ENCODE measurements at regions not wholly inside any gene's neighbourhood (a gene's known extent, or its start where the extent isn't known, plus 50 kb on each side); places are given as distances from the start of the nearest gene placed in this dataset.

DNA sequence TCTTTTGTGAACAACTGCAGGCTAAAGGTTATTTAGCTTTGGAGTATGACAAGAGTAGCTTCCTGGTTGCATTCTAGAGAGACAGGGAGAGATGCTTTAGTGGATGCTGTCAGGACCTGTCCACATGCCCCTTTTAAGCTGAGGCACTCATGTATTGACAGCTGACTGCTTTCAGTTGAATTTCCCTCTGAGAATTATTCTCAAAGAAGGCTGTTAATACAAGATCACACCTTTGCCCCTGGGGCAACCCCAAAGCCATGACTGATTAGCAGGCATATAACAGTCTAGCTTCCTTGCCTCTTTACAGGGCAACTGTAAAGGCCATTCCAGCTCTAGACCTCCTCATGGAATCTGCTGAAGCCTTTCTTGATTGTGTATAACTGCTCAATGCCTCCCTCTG lies 117.6 kb upstream of the ATP10B start:
- TF ChIP-seq GATA3 (IDR thresholded peaks at IDR 0.05; ENCODE audit: low read depth, low read length) (no peak), GATA2 (IDR thresholded peaks at IDR 0.05; ENCODE audit: low read depth, low read length) (no peak)

DNA sequence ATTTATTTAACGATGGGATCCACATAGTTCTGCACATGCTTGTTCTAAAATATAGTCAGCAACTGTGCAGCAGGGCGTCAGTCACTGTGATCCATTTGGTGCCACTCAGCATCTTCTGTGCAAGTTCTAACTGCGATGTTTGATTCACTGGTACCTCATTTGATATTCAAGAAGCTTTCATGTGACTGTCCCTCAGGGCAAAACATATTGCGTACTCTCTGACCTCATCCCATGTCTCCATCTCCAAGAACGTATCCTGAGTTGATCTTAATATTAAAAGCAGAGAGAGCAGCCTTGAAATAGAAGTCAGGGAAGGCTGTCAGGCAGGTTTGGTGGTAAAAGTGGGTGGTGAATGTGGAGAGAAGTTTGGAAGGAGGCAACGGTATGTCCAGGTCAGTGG lies 116.5 kb upstream of the ATP10B start:
- TF ChIP-seq GATA2 (IDR thresholded peaks at IDR 0.05; ENCODE audit: low read depth, low read length), result no peak
- no peak for TF ChIP-seq GATA3 (IDR thresholded peaks at IDR 0.05; ENCODE audit: low read depth, low read length)

DNA sequence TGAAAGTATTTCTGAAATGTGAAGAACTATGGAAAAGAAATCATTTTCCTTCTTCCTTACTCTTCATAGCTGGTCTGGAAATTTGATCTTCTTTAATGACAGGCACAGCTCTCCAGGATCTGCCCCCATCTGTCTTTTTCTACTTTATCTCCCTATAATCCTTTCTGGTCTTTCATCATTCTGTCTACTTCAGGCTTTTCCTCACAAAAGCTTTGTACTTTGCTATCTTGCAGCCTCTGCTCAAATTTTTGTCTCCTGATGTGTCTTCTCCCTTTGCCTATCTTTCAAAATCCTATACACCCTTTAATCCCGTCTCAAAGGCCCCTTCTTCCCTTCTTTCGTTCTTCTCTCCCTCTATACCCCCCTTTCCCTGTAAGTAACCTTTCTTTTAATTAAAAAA lies 114.9 kb upstream of the ATP10B start:
- TF ChIP-seq GATA2 (IDR thresholded peaks at IDR 0.05; ENCODE audit: low read depth, low read length) (no peak), GATA3 (IDR thresholded peaks at IDR 0.05; ENCODE audit: low read depth, low read length) (no peak)

- TF ChIP-seq GATA2 (IDR thresholded peaks at IDR 0.05; ENCODE audit: low read depth, low read length) (no peak), GATA3 (IDR thresholded peaks at IDR 0.05; ENCODE audit: low read depth, low read length) (no peak)
These were observed 109.8 kb upstream of the ATP10B start for GRCh38 chr5:160961761-160962160.

DNA sequence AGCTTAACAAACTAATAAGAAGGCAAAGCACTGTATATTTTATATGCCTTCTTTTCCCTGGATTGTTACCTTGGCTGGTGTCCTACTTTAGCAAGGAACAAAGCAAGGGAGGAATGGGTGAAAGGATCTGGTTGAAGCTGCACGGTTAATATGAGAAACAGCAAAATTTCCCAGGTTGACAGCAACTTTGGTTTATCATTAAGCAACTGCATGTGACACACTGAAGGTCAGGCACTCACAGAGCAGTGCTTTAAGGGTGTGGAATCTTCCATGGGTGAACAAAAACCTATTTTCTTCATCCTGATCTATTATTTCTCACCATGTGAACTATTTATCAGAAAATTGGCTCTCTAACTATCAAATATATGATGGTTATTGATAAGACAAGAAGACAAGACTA lies 109.0 kb upstream of the ATP10B start:
- TF ChIP-seq GATA3 (IDR thresholded peaks at IDR 0.05; ENCODE audit: low read depth, low read length) (no peak), GATA2 (IDR thresholded peaks at IDR 0.05; ENCODE audit: low read depth, low read length) (no peak)

- TF ChIP-seq GATA2 (IDR thresholded peaks at IDR 0.05; ENCODE audit: low read depth, low read length) (no peak), GATA3 (IDR thresholded peaks at IDR 0.05; ENCODE audit: low read depth, low read length) (no peak)
These were observed 108.6 kb upstream of the ATP10B start for GRCh38 chr5:160960592-160960991.

DNA sequence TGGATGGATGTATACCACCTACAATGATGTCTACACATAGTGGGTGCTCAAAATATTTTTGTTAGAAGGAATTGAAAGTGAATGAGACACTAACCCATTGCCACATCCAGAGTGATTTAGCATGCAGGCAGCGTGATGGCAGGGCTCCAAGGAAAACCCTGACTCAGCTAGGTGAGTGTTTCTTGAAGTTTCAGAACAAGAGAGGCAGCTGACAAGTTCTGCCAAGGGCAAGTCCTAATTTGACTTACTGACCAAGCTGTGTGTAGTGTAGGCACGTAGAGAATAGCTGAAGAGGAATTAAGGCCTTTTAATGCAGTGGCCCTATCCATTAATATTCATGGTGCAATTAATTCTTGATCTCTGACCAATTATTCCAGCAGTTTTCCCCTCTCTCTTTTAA lies 107.8 kb upstream of the ATP10B start:
- no peak for TF ChIP-seq GATA3 (IDR thresholded peaks at IDR 0.05; ENCODE audit: low read depth, low read length)
- TF ChIP-seq GATA2 (IDR thresholded peaks at IDR 0.05; ENCODE audit: low read depth, low read length), result no peak

GRCh38 chr5:160957312-160957861 lies 105.4 kb upstream of the ATP10B start:
- no peak for TF ChIP-seq GATA3 (IDR thresholded peaks at IDR 0.05; ENCODE audit: low read depth, low read length)
- TF ChIP-seq GATA2 (IDR thresholded peaks at IDR 0.05; ENCODE audit: low read depth, low read length), result no peak

GRCh38 chr5:160956051-160956450 lies 104.0 kb upstream of the ATP10B start:
- TF ChIP-seq GATA3 (IDR thresholded peaks at IDR 0.05; ENCODE audit: low read depth, low read length) (no peak), GATA2 (IDR thresholded peaks at IDR 0.05; ENCODE audit: low read depth, low read length) (no peak)

DNA sequence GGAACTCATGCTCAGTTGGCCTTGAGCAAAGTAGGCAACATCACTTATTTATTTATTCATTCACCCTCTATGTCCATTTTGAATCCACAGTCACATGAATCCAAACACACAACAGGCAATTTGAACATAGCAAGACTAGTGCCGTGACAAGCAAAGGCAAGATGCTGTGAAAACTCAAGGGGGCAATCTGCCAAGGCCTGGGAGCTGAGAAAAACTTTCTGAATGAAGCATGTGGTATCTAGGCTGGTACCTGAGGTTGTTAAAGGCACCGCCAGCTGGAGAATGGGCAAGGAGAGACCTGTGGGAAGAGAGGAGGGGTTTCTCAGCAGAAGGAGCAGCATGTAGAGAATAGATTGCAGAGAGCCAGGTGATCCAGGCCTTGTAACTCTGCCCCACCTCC lies 98.3 kb upstream of the ATP10B start:
- TF ChIP-seq GATA3 (IDR thresholded peaks at IDR 0.05; ENCODE audit: low read depth, low read length), result no peak
- TF ChIP-seq GATA2 (IDR thresholded peaks at IDR 0.05; ENCODE audit: low read depth, low read length), result no peak

DNA sequence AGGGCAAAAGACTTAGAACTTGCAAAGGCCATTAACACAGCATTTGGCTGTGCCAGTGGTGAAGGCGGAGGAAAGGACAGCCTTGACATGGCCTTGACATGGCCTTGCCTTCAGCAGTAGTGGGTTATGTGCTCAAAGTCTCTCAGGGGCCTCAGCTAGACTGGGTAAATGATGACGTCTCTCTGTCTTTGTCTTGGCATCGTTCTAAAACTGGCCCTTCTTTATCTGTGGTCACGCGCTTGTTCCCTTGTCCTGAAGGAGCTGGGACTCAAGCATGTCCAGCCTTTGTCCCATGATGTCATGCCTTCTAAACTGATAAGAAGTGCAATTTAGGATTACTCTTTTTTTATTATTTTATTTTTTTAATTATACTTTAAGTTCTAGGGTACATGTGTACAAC lies 88.7 kb upstream of the ATP10B start:
- TF ChIP-seq GATA3 (IDR thresholded peaks at IDR 0.05; ENCODE audit: low read depth, low read length) (no peak), GATA2 (IDR thresholded peaks at IDR 0.05; ENCODE audit: low read depth, low read length) (no peak)

GRCh38 chr5:160938532-160938931 lies 86.5 kb upstream of the ATP10B start:
- TF ChIP-seq GATA3 (IDR thresholded peaks at IDR 0.05; ENCODE audit: low read depth, low read length), result no peak
- no peak for TF ChIP-seq GATA2 (IDR thresholded peaks at IDR 0.05; ENCODE audit: low read depth, low read length)

GRCh38 chr5:160937570-160937969 lies 85.6 kb upstream of the ATP10B start:
- TF ChIP-seq GATA2 (IDR thresholded peaks at IDR 0.05; ENCODE audit: low read depth, low read length) (no peak), GATA3 (IDR thresholded peaks at IDR 0.05; ENCODE audit: low read depth, low read length) (no peak)

DNA sequence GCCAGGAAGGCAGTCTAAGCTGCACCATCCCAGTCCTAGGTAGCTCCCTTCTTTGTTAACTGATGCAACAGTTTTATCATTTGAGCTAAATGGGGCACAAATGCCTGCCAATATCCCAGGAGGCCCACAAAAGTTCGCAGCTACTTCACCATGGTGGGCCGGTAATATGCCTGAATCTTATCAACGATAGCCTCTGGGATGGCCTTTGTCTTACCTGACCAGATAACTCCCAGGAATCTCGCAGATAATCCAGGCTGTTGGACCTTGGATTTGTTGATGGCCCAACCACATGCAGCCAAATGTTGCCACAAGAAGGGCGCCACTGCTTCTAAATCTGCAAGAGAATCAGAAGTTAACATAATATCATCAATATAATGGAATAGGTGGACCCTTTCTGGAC lies 83.8 kb upstream of the ATP10B start:
- TF ChIP-seq GATA2 (IDR thresholded peaks at IDR 0.05; ENCODE audit: low read depth, low read length) (no peak), GATA3 (IDR thresholded peaks at IDR 0.05; ENCODE audit: low read depth, low read length) (no peak)

DNA sequence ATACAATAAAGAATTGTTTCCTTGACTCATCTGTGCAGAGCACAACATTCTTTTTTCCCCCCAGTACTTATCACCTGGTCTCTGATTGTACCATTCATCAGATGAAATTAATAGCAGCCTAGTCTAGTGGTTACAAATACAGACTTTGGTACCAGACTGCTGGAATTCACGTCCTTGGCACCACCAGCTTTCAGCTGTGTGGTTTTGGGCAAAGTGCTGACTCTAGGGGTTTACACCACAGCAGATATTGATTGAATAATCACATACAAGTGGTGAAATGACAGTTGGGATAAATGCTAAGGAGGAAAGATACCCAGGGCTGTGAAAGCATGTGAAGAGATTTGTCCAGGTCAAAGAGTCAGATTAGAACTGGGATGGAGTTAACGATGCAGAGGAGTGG lies 79.3 kb upstream of the ATP10B start:
- TF ChIP-seq GATA2 (IDR thresholded peaks at IDR 0.05; ENCODE audit: low read depth, low read length) (no peak), GATA3 (IDR thresholded peaks at IDR 0.05; ENCODE audit: low read depth, low read length) (no peak)

DNA sequence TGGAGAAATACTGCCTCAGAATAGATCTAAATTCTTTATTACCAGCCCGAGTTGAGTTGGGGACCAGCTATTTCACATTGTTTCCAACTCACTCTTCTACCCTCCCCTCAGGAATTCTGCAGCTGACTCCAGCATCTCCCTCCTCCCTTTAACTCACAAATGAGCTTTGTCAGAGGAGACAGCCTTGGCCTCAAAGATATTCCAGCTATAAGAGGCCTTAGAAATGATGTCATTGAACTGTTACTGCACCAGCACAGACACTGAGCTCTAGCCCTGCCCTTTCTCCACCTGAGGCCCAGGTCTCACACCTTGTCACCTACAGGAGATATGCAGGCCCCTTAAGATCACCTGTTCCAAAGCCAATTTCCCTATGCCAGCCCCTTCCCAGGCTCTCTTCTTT lies 78.4 kb upstream of the ATP10B start:
- TF ChIP-seq GATA3 (IDR thresholded peaks at IDR 0.05; ENCODE audit: low read depth, low read length) (no peak), GATA2 (IDR thresholded peaks at IDR 0.05; ENCODE audit: low read depth, low read length) (no peak)

All from SH-SY5Y (cell line).